Sigmoid colon (tissue), 4 donors: ENCODE measurements at regions not wholly inside any gene's neighbourhood (a gene's known extent, or its start where the extent isn't known, plus 50 kb on each side); places are given as distances from the start of the nearest gene placed in this dataset.

Experiments used
- CTCF ChIP-seq, 4 experiments: fragments of 450-650 bp in 3 of 4; fragments of 200-600 bp in 1 of 4; IDR thresholded peaks; one replicate each; pipeline ENCODE4 v1.5.1; 2016 to 2019; ENCODE audit warnings: antibody characterized with exemption in 4 of 4, mild to moderate bottlenecking in 3 of 4, moderate library complexity in 2 of 4
- POLR2A ChIP-seq, 2 donors: fragments of 450-650 bp; IDR thresholded peaks; one replicate each; pipeline ENCODE4 v1.6.1; 2016; ENCODE audit warnings: antibody characterized with exemption in 2 of 2, mild to moderate bottlenecking in 2 of 2, moderate library complexity in 2 of 2
- POLR2AphosphoS5 ChIP-seq, 4 donors: sonication (generic); formaldehyde crosslinking; IDR thresholded peaks; one replicate each; pipeline ENCODE4 v1.6.1; 2017; ENCODE audit warnings: antibody characterized with exemption in 4 of 4

GRCh38 chr5:67903656-67904055 lies 311.9 kb upstream of the PIK3R1 start:
- TF ChIP-seq POLR2AphosphoS5 (IDR thresholded peaks at IDR 0.05) (no peak), CTCF (IDR thresholded peaks at IDR 0.05) (no peak), POLR2A (IDR thresholded peaks at IDR 0.05) (no peak)
